SK-N-SH (cell line): ENCODE measurements at regions not wholly inside any gene's neighbourhood (a gene's known extent, or its start where the extent isn't known, plus 50 kb on each side); places are given as distances from the start of the nearest gene placed in this dataset.

Source experiments
- CTCF ChIP-seq: fragments of 200-600 bp; sonication (generic); IDR thresholded peaks from 2 replicates; pipeline ENCODE4 v1.6.1; 2017; ENCODE audit warnings: antibody characterized with exemption, mild to moderate bottlenecking, moderate library complexity
- EP300 ChIP-seq, 2 experiments: IDR thresholded peaks; 2 replicates each; pipeline versions ENCODE4 v1.4.0 to v1.6.1; 2012; ENCODE audit warnings: borderline replicate concordance in 1 of 2, low read depth in 1 of 2, low read length in 1 of 2
- EZH2phosphoT487 ChIP-seq: fragments of 200-600 bp; sonication (generic); IDR thresholded peaks from 2 replicates; pipeline ENCODE4 v1.6.1; 2017; ENCODE audit warnings: low read depth, mixed run types, mild to moderate bottlenecking, antibody characterized with exemption, moderate library complexity, borderline replicate concordance
- JUND ChIP-seq: IDR thresholded peaks from 2 replicates; pipeline ENCODE4 v1.4.0; 2012
- MAX ChIP-seq: IDR thresholded peaks from 2 replicates; pipeline ENCODE4 v1.4.0; 2012; ENCODE audit warnings: low read depth
- MXI1 ChIP-seq: IDR thresholded peaks from 2 replicates; pipeline ENCODE4 v1.6.1; 2012; ENCODE audit warnings: mild to moderate bottlenecking, low read depth, low read length, improper control_type of control experiment
- POLR2AphosphoS5 ChIP-seq: IDR thresholded peaks from 2 replicates; pipeline ENCODE4 v1.6.1; 2012; ENCODE audit warnings: low read depth, low read length
- RAD21 ChIP-seq: IDR thresholded peaks from 2 replicates; pipeline ENCODE4 v1.6.1; 2012; ENCODE audit warnings: mild to moderate bottlenecking, low read length
- REST ChIP-seq: IDR thresholded peaks from 2 replicates; pipeline ENCODE4 v1.6.1; 2012; ENCODE audit warnings: mild to moderate bottlenecking, low read depth, low read length, moderate library complexity
- TAF1 ChIP-seq: IDR thresholded peaks from 2 replicates; pipeline ENCODE4 v1.6.1; 2012; ENCODE audit warnings: low read depth, mild to moderate bottlenecking, low read length, moderate library complexity, borderline replicate concordance
- ZBTB33 ChIP-seq: IDR thresholded peaks from 2 replicates; pipeline ENCODE4 v1.4.0; 2012; ENCODE audit warnings: low read depth, borderline replicate concordance

GRCh38 chr19:28224441-28224840 is 988.5 kb downstream of the UQCRFS1 start:
- TF ChIP-seq CTCF, result no peak
- no peak for TF ChIP-seq EP300 (IDR thresholded peaks at IDR 0.05; ENCODE audit: borderline replicate concordance in 1 of 2, low read depth in 1 of 2, low read length in 1 of 2)
- no peak for TF ChIP-seq EZH2phosphoT487
- TF ChIP-seq MXI1, result no peak
- no peak for TF ChIP-seq JUND
- TF ChIP-seq TAF1, result no peak
- TF ChIP-seq RAD21, result no peak
- no peak for TF ChIP-seq POLR2AphosphoS5
- TF ChIP-seq MAX, result no peak
- TF ChIP-seq ZBTB33, result no peak
- no peak for TF ChIP-seq REST
